ENCODE measurements at regions not wholly inside any gene's neighbourhood (a gene's known extent, or its start where the extent isn't known, plus 50 kb on each side); places are given as distances from the start of the nearest gene placed in this dataset.

DNA sequence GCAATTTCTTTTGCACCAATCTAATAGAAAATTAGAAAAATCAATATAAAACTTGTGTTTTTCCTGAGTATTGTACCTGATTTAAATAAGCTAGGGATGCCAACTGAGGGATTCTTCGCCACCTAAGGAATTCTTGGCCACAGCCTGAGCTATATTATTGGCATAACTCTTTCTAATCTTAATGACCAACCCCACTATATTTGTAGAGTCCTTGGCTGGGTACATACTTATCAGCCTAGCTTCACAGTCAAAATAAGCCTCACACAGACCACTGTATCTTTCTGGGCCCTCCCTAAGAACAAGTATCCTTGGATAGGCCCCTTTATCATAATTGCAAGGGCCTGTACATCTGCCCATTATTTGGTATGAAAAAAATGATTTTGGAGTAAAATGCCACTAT is 247.1 kb downstream of the DUSP6 start:
- H3K36me3 Mint-ChIP-seq: no peaks in the 10 kb centered on the region
- H3K4me3 Mint-ChIP-seq: no peak overlapping the region
- H3K27ac Mint-ChIP-seq: no peak overlapping the region
- H3K9me3 Mint-ChIP-seq: no peaks in the 10 kb centered on the region
- ATAC-seq (no peak), DNase-seq (ENCODE audit: low spot score in 2 of 2) (no peak)
- H3K4me1 Mint-ChIP-seq: no peaks in the 10 kb centered on the region

DNA sequence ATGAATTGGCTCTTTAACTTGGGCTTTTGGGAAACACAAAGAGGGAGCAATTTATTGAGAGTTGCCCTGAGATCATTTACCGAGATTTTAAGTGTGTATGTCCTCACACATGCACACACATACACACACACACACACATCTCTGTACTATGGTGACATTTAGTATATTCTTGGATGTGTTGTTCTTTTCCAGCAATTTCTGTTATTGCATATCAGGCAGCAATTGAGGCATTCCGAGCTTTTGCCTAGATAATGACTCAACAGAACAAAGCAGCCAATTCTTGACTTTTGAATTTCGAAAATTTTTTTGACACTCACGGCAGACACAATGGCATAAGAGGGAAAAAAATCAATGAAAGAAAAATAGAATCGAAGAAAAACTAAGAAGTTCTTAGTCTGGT is 248.5 kb downstream of the DUSP6 start:
- H3K4me1 Mint-ChIP-seq: no peaks in the 10 kb centered on the region
- no peaks in the 10 kb centered on the region for H3K36me3 Mint-ChIP-seq
- no peak for DNase-seq (ENCODE audit: low spot score in 2 of 2)
- ATAC-seq: no peak
- H3K27ac Mint-ChIP-seq: no peak overlapping the region
- no peaks in the 10 kb centered on the region for H3K9me3 Mint-ChIP-seq
- no peak overlapping the region for H3K4me3 Mint-ChIP-seq

DNA sequence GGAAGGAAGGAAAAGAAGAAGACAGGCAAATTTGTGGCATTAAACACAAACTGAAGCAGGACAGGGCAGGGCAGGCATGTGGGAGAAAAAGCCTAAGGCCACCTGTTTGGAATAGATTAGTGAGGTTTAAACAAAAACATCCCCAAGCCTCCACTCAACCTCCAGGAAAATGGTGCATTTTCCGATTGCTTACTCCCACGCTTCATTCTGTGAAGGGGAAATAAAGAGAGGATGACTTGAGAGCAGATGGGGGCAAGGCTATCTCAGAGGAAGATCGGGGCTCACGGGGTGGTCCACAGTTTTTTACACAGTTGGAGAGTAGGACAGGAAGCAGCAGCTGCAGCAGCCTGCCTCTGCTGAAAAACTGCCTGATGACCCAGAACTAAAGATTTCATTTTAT is 250.9 kb downstream of the DUSP6 start:
- Mint-ChIP-seq H3K4me1 (no peaks in the 10 kb centered on the region), H3K4me3 (no peak overlapping the region), H3K9me3 (no peaks in the 10 kb centered on the region), H3K27ac (no peak overlapping the region), H3K36me3 (no peaks in the 10 kb centered on the region)
- DNase-seq (ENCODE audit: low spot score in 2 of 2) (no peak), ATAC-seq (no peak)

DNA sequence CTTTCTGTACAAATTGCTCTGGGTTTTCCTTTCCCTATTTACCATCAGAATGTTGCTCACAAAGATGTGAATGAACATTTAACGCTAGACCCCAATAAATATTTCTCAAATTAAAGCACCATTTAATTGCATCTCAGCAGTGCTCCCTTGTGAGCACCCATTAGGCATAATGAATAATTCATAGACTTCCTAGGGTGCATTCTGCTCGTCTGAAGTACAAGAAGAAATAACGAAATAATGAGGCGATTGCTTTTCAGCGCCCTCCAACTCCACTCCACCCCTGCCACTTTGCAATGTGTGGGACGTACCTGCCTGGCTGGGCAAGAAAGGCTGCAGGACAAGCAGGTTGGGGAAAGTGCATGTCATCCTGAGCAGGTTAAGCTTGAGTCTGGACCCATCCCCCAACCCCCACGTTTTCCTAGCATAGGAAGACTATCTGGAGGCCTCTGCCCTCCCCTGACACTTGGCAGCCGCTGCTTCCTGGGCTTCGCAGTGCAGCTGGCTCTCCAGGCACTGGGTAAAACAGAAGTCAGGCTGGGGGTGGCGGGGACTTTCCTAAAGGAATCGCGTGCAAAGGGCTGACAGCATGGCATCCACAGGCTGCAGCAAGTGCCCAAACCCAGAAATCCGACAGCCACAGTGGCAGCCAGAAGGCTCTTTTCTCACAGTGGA is 253.7 kb downstream of the DUSP6 start:
- Mint-ChIP-seq H3K4me1 (no peaks in the 10 kb centered on the region), H3K27ac (no peak overlapping the region), H3K4me3 (no peak overlapping the region), H3K9me3 (no peaks in the 10 kb centered on the region), H3K36me3 (no peaks in the 10 kb centered on the region)
- ATAC-seq (no peak), DNase-seq (ENCODE audit: low spot score in 2 of 2) (no peak)

DNA sequence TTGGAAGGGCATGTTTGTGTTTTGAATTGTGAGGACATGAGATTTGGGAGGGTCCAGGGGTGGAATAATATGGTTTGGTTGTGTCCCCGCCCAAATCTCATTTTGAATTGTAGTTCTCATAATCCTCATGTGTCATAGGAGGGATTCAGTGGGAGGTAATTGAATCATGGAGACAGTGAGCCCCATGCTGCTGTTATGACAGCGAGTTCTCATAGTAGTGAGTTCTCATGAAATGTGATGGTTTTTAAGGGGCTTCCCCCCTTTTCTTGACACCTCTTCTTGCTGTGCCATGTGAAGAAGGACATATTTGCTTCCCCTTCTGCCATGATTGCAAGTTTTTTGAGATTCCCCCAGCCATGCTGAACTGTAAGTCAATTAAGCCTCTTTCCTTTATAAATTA is 260.0 kb downstream of the DUSP6 start:
- Mint-ChIP-seq H3K4me1 (peaks cover 21% of the 10 kb centered on the region), H3K4me3 (no peak overlapping the region), H3K9me3 (peaks cover 5% of the 10 kb centered on the region), H3K36me3 (no peaks in the 10 kb centered on the region), H3K27ac (peak overlapping the region; percentile 4)
- DNase-seq (ENCODE audit: low spot score in 2 of 2) (no peak), ATAC-seq (peak; percentile 95)

DNA sequence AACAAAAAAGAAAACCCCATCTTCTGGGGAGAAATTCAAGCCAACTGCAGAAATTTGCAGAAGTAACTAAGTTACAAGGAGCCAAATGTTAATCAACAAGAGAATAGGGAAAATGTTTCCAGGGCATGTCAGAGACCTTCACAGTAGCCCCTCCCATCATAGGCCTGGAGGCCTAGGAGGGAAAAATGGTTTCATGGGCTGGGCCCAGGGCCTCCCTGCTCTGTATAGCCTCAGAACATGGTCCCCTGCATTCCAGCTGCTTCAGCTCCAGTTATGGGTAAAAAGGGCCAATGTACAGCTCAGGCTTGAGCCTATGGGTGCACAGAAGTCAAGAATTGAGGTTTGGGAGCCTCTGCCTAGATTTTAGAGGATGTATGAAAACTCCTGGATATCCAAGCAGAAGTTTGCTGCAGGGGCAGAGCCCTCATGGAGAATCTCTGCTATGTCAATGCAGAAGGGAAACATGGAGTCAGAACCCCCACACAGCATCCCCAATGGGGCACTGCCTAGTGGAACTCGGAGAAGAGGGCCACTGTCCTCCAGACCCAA is 260.9 kb downstream of the DUSP6 start:
- ATAC-seq: no peak
- Mint-ChIP-seq H3K36me3 (no peaks in the 10 kb centered on the region), H3K27ac (no peak overlapping the region), H3K4me1 (peaks cover 22% of the 10 kb centered on the region), H3K9me3 (peaks cover 5% of the 10 kb centered on the region), H3K4me3 (no peak overlapping the region)
- no peak for DNase-seq (ENCODE audit: low spot score in 2 of 2)

DNA sequence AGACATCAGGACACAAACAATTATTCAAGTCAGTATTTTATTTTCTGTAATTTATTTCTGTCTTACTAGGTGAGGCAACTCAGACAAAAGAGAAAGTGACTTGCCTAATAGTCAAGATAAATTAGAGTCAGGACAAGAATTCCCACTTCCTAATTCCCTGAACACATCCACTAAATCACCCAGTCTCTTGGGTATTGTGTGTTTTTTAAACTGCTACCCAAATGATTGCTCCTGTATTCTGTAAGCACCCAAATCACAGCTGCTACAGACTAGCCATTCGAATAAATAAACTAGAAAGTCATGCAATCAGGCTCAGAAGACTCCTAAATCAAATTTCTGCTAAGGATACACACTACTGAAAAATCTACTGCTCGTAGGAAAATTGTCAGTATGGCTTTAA is 263.0 kb downstream of the DUSP6 start:
- DNase-seq (ENCODE audit: low spot score in 2 of 2): no peak
- no peak overlapping the region for H3K27ac Mint-ChIP-seq
- ATAC-seq: no peak
- peaks cover 22% of the 10 kb centered on the region for H3K4me1 Mint-ChIP-seq
- no peaks in the 10 kb centered on the region for H3K36me3 Mint-ChIP-seq
- H3K4me3 Mint-ChIP-seq: no peak overlapping the region
- peaks cover 5% of the 10 kb centered on the region for H3K9me3 Mint-ChIP-seq

DNA sequence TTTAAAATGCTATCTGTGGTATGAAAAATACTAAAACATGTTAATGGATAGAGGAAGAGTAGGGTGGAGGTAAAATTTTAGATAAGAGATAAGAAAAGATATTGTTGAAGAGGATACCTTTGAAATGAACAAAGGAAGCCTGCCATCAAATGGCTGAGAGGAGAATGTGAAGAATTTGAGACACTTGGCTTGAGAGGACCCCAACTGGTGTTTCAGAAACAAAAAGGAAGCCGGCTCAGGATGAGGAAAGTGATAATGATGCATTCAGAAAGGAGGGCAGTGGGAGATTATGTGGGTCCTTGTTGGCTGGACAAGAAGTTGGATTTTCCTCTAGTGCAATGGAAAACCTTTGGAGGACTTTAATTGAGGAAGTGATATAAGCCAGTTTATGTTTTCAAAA is 264.4 kb downstream of the DUSP6 start:
- H3K27ac Mint-ChIP-seq: no peak overlapping the region
- H3K4me1 Mint-ChIP-seq: peaks cover 19% of the 10 kb centered on the region
- DNase-seq (ENCODE audit: low spot score in 2 of 2) (no peak), ATAC-seq (no peak)
- H3K4me3 Mint-ChIP-seq: no peak overlapping the region
- H3K36me3 Mint-ChIP-seq: no peaks in the 10 kb centered on the region
- peaks cover 5% of the 10 kb centered on the region for H3K9me3 Mint-ChIP-seq

DNA sequence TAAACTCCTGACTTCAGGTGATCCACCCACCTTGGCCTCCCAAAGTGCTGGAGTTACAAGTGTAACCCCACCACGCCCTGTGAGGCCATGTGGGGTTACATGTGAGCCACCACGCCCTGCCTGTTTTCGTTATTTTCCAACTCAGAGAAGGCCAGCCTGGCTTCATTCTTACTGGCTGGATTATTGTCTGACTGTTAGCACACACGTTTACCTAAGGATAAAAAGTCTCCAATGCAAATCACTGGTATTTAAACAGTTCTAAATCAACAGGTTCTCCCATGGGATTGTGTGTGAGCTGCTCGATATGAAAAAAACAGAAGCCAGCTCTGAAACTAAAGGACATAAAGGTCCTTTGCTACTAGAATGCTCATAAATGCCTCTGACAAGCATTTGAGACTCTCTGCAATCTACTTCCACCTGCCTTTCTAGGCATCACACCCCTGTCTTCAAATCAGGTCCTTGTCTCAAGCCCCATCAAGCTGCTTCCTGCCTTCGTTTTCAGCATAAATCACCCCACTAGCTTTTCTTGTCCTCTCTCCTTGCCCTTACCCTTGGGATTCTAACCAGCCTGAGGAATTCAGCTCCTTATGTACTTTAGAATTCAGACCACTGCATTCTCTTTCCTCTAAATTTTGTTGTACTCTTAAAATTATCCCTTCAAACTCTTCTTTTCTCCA is 265.0 kb downstream of the DUSP6 start:
- Mint-ChIP-seq H3K27ac (no peak overlapping the region), H3K36me3 (no peaks in the 10 kb centered on the region), H3K4me3 (no peak overlapping the region), H3K4me1 (peaks cover 17% of the 10 kb centered on the region), H3K9me3 (peaks cover 5% of the 10 kb centered on the region)
- no peak for ATAC-seq
- DNase-seq (ENCODE audit: low spot score in 2 of 2): no peak

DNA sequence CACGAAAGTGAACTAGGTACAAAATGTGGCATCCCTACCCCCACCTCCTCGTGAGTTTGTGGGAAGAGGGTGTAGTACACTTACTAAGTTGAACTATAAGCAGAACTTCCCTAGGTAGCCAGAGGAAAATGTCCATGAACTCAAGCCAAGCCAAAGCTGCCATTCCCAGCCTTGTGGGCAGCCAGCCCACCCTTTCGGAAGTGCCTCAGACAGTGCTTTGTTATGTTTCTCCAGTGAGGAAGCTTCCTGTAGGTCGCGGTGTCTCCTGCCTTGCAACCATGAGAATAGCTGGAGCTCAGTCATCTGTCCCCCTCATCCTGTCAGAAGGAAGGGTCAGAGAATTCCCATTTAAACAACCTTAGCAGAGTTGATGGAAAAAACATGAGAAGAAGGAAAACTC is 266.9 kb downstream of the DUSP6 start:
- no peak for ATAC-seq
- Mint-ChIP-seq H3K4me3 (no peak overlapping the region), H3K9me3 (peaks cover 1% of the 10 kb centered on the region), H3K36me3 (no peaks in the 10 kb centered on the region), H3K27ac (no peak overlapping the region), H3K4me1 (peaks cover 16% of the 10 kb centered on the region)
- no peak for DNase-seq (ENCODE audit: low spot score in 2 of 2)

DNA sequence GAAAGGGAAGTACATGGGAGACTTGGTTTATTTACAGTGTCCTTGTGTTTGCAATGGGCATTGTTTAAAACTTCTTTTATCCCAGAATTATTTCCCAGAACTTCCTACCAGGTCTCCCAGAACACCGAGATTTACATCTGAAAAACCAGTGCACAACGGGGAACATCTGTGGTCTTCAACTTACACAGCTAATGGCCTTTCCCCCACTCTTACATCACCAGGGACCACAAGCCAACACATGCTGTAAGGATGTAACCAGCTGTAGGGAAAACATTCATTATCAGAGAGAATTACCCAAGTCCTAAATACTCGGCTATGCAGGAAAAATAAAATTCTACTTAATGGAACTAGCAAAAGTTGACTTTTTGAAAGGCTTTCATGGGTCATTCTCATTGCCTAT is 267.6 kb downstream of the DUSP6 start:
- Mint-ChIP-seq H3K4me1 (peaks cover 16% of the 10 kb centered on the region), H3K27ac (no peak overlapping the region), H3K4me3 (no peak overlapping the region), H3K36me3 (no peaks in the 10 kb centered on the region), H3K9me3 (no peaks in the 10 kb centered on the region)
- ATAC-seq (no peak), DNase-seq (ENCODE audit: low spot score in 2 of 2) (no peak)

DNA sequence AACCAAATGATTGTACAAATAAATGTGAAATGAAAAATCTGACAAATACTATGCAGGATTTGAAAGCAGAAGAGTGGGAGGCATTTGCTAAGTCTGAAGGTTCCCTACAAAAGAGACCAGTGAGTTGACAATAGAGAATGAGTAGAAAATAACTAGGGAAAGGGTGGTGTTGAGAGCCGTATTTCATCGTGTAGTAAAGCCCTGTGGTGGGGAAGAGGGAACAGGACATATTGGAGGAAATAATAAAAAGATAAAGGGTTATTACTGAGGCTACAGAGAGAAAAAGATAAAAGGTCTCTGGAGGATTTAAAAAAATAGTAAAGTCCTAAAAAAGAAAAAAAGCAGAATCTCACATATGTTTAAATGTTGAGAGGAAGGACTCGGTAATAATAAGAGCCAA is 268.8 kb downstream of the DUSP6 start:
- H3K9me3 Mint-ChIP-seq: no peaks in the 10 kb centered on the region
- no peak overlapping the region for H3K27ac Mint-ChIP-seq
- H3K4me1 Mint-ChIP-seq: peaks cover 16% of the 10 kb centered on the region
- no peak for DNase-seq (ENCODE audit: low spot score in 2 of 2)
- H3K36me3 Mint-ChIP-seq: no peaks in the 10 kb centered on the region
- ATAC-seq: no peak
- H3K4me3 Mint-ChIP-seq: no peak overlapping the region

DNA sequence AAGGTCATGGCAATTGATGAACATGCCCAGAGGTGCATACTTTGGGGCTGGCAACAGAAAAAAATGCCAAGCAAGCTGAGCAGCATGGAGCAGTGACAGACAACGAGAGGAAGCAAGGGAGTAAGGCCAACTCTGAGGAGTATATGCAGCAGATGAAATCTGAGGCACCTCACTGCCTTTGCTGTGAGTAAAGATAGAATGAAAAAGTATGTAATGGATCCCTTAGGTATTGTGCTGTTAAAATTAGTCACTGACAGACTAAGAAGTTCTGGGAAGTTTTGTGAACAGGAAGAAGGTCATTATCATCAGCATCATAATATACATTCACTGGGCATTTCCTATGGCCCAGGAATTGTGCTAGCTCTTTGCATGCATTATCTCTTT is 269.9 kb downstream of the DUSP6 start:
- peaks cover 8% of the 10 kb centered on the region for H3K4me1 Mint-ChIP-seq
- no peak overlapping the region for H3K27ac Mint-ChIP-seq
- no peak overlapping the region for H3K4me3 Mint-ChIP-seq
- no peaks in the 10 kb centered on the region for H3K9me3 Mint-ChIP-seq
- ATAC-seq: no peak
- DNase-seq (ENCODE audit: low spot score in 2 of 2): no peak
- H3K36me3 Mint-ChIP-seq: no peaks in the 10 kb centered on the region

DNA sequence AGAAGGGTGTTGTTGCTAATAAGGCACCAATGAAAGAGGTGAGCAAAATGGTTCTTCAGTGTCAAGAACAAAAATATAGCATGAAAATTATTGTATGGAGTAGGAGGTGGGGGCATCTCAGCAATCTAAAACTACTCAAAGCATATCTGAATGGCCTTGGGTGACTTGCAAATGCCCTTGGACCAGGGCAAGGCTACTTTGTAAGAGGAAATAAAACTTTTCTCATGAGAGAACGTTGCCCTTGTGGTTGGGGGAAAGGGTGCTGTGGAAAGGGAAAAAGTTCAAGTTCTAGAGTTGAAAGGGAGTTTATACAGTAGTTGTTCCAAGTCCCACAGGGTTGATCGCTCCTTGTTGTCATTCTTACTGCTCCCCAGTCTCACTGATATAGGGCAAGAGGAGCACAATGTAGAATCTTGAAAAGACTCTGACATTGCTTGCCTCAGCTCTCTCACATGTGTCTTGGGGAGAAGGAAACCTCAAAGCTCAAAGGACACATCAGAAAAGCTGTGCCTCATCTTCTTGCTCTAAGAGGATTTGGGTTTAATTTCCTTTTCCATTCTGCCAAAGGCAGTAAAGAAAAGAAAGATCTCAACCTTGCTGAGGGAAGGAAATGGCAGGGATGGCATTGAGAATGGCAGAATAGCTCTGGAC is 270.5 kb downstream of the DUSP6 start:
- Mint-ChIP-seq H3K4me3 (no peak overlapping the region), H3K36me3 (no peaks in the 10 kb centered on the region), H3K27ac (no peak overlapping the region), H3K4me1 (peaks cover 7% of the 10 kb centered on the region), H3K9me3 (no peaks in the 10 kb centered on the region)
- DNase-seq (ENCODE audit: low spot score in 2 of 2) (no peak), ATAC-seq (no peak)

DNA sequence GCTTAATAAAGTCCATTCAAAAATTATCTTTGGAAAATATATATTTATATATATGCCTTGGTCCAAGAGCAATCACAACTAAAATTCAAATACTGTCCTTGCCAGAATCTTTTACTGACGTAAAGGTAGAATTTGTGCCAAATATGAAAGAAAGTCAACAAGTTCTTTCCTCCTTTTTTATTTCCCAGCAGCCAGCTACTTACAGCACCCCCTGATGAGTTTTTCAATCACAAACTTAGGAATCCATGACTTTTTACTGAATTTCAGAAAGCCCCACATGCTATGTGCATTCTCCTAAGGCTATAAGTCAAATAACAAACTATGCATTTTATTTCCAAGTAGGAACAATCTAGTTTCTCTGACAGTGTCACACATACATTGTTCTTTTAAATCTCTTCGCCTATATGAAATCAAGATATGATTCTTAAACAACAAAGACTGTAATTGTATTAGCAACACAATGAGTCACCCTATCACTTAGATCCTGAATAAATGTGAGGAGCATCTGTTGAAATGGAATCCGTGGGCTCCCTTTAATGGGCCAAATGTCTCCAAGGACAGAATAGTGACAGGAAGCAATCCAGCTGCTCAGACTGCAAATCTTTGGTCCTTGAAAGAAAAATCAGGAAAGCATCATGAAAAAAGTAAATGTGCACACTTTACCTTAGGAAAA is 271.4 kb downstream of the DUSP6 start:
- Mint-ChIP-seq H3K4me3 (no peak overlapping the region), H3K4me1 (peaks cover 7% of the 10 kb centered on the region), H3K9me3 (no peaks in the 10 kb centered on the region), H3K27ac (no peak overlapping the region), H3K36me3 (no peaks in the 10 kb centered on the region)
- ATAC-seq: no peak
- DNase-seq (ENCODE audit: low spot score in 2 of 2): no peak
